Panc1 (cell line): ENCODE measurements at regions not wholly inside any gene's neighbourhood (a gene's known extent, or its start where the extent isn't known, plus 50 kb on each side); places are given as distances from the start of the nearest gene placed in this dataset.
"Not testable (repeated sequence)": the region's sequence is repeated elsewhere in the genome, so short reads cannot be mapped to it uniquely, and the experiment has no call there.

Experiments
- CTCF ChIP-seq: fragments of 450-650 bp; IDR thresholded peaks from 2 replicates; pipeline ENCODE4 v1.5.1; 2017; ENCODE audit warnings: mild to moderate bottlenecking
- POLR2AphosphoS5 ChIP-seq: IDR thresholded peaks from 2 replicates; pipeline ENCODE4 v1.6.1; 2012; ENCODE audit warnings: mild to moderate bottlenecking, low read depth, low read length, moderate library complexity
- REST ChIP-seq, 2 experiments: IDR thresholded peaks; 2 replicates each; pipeline ENCODE4 v1.6.1; 2011 to 2012; ENCODE audit warnings: low read depth in 2 of 2, control low read depth in 1 of 2, low read length in 1 of 2, mild to moderate bottlenecking in 1 of 2, moderate library complexity in 1 of 2; ENCODE audit not compliant: insufficient read depth in 1 of 2
- SIN3A ChIP-seq: IDR thresholded peaks from 2 replicates; pipeline ENCODE4 v1.6.1; 2012; ENCODE audit warnings: low read depth, mild to moderate bottlenecking, low read length, moderate library complexity, borderline replicate concordance; ENCODE audit not compliant: insufficient read depth
- TCF7L2 ChIP-seq: IDR thresholded peaks from 2 replicates; pipeline ENCODE4 v1.6.1; 2011; ENCODE audit warnings: mild to moderate bottlenecking, low read depth, low read length, inconsistent platforms

- TF ChIP-seq POLR2AphosphoS5; CTCF; REST (IDR thresholded peaks at IDR 0.05; ENCODE audit: insufficient read depth in 1 of 2, low read depth in 2 of 2, low read length in 1 of 2); SIN3A; TCF7L2: not testable (repeated sequence)
Observed at GRCh38 chr3:75285531-75286148, 378.5 kb upstream of the FRG2C start.
